GM04503 (cell line): ENCODE measurements at regions not wholly inside any gene's neighbourhood (a gene's known extent, or its start where the extent isn't known, plus 50 kb on each side); places are given as distances from the start of the nearest gene placed in this dataset.

ENCODE experiments used
- DNase-seq: peaks from one replicate; pipeline ENCODE4 v3.0.0-alpha.2; 2012; ENCODE audit warnings: low read depth

GRCh38 chr10:123558651-123559050 is 107.5 kb upstream of the GPR26 start:
- DNase-seq = no peak

- no peak for DNase-seq
These were observed 106.9 kb upstream of the GPR26 start for GRCh38 chr10:123559066-123559822.

GRCh38 chr10:123559823-123560092 is 106.4 kb upstream of the GPR26 start:
- no peak for DNase-seq

GRCh38 chr10:123560301-123561140 is 105.6 kb upstream of the GPR26 start:
- no peak for DNase-seq

- no peak for DNase-seq
These were observed 105.1 kb upstream of the GPR26 start for GRCh38 chr10:123561141-123561440.

- DNase-seq = no peak
These were observed 103.8 kb upstream of the GPR26 start for GRCh38 chr10:123562387-123562786.

- no peak for DNase-seq
These were observed 103.2 kb upstream of the GPR26 start for GRCh38 chr10:123562811-123563580.

- DNase-seq = no peak
These were observed 102.6 kb upstream of the GPR26 start for GRCh38 chr10:123563581-123563855.

GRCh38 chr10:123563994-123564393 is 102.2 kb upstream of the GPR26 start:
- DNase-seq = no peak

GRCh38 chr10:123564631-123565030 is 101.5 kb upstream of the GPR26 start:
- DNase-seq = no peak

GRCh38 chr10:123565691-123566660 is 100.2 kb upstream of the GPR26 start:
- DNase-seq = no peak

GRCh38 chr10:123567984-123568739 is 98.0 kb upstream of the GPR26 start:
- no peak for DNase-seq

GRCh38 chr10:123568751-123569150 is 97.4 kb upstream of the GPR26 start:
- DNase-seq = no peak

GRCh38 chr10:123569436-123570035 is 96.6 kb upstream of the GPR26 start:
- no peak for DNase-seq

GRCh38 chr10:123570051-123570897 is 95.9 kb upstream of the GPR26 start:
- no peak for DNase-seq

- no peak for DNase-seq
These were observed 95.1 kb upstream of the GPR26 start for GRCh38 chr10:123570898-123571515.

GRCh38 chr10:123571978-123572377 is 94.2 kb upstream of the GPR26 start:
- no peak for DNase-seq

- DNase-seq = no peak
These were observed 92.7 kb upstream of the GPR26 start for GRCh38 chr10:123573236-123574108.
